Neural cell (in vitro differentiated cells): ENCODE measurements at regions not wholly inside any gene's neighbourhood (a gene's known extent, or its start where the extent isn't known, plus 50 kb on each side); places are given as distances from the start of the nearest gene placed in this dataset.

ENCODE experiments used
- CTCF ChIP-seq: fragments of 450-650 bp; IDR thresholded peaks from 2 replicates; pipeline ENCODE4 v1.5.1; 2014; ENCODE audit warnings: antibody characterized with exemption, mild to moderate bottlenecking, moderate library complexity; ENCODE audit not compliant: poor library complexity, severe bottlenecking
- EZH2 ChIP-seq: fragments of 200-600, 300-800 bp; shearing (Covaris generic), sonication (generic); IDR thresholded peaks from 2 replicates; pipeline ENCODE4 v1.6.1; 2014; ENCODE audit warnings: antibody characterized with exemption, low read length, borderline replicate concordance, mild to moderate bottlenecking; ENCODE audit not compliant: insufficient read depth, poor library complexity, severe bottlenecking
- POLR2AphosphoS5 ChIP-seq: IDR thresholded peaks from 2 replicates; pipeline ENCODE4 v1.6.1; 2012
- RAD21 ChIP-seq: fragments of 450-650 bp; conservative IDR thresholded peaks from 2 replicates; pipeline ENCODE4 v1.6.1; 2014; ENCODE audit warnings: antibody characterized with exemption, mild to moderate bottlenecking, moderate library complexity

- no peak for TF ChIP-seq CTCF
- no peak for TF ChIP-seq EZH2
- TF ChIP-seq RAD21, result no peak
- no peak for TF ChIP-seq POLR2AphosphoS5
These were observed 1098.0 kb upstream of the DDX18 start for GRCh38 chr2:116716444-116716843.
